GM13976 (cell line): ENCODE measurements at regions not wholly inside any gene's neighbourhood (a gene's known extent, or its start where the extent isn't known, plus 50 kb on each side); places are given as distances from the start of the nearest gene placed in this dataset.

Experiments used
- DNase-seq: peaks from one replicate; pipeline ENCODE4 v3.0.0; 2012; ENCODE audit warnings: low spot score
- CTCF ChIP-seq: IDR thresholded peaks from 2 replicates; pipeline ENCODE4 v1.5.1; 2012; ENCODE audit warnings: borderline replicate concordance, mild to moderate bottlenecking; ENCODE audit not compliant: insufficient read depth; ENCODE audit errors: extremely low read depth, missing control alignments, control extremely low read depth
- in situ Hi-C: fragments of 300-500 bp; cut with MboI; formaldehyde crosslinking; loops from one replicate; pipeline ENCODE4 v1.12.0; 2022; ENCODE audit warnings: low sequenced_read_pairs, mixed read lengths, inconsistent platforms; ENCODE audit not compliant: unreplicated experiment

GRCh38 chr6:109236115-109237076, 141.1 kb downstream of the CEP57L1 start:
- DNase-seq, result peak; percentile 36
- TF ChIP-seq CTCF, result peak; percentile 47
- in situ Hi-C loops, result no loop called here

- in situ Hi-C loops, result no loop called here
- DNase-seq, result no peak
- no peak for TF ChIP-seq CTCF
Observed at GRCh38 chr6:109235481-109236038, 140.3 kb downstream of the CEP57L1 start.

- in situ Hi-C loops, result no loop called here
- no peak for DNase-seq
- TF ChIP-seq CTCF, result no peak
Observed at GRCh38 chr6:109230453-109230852, 135.1 kb downstream of the CEP57L1 start.

GRCh38 chr6:109229536-109229935, 134.2 kb downstream of the CEP57L1 start:
- no peak for TF ChIP-seq CTCF
- in situ Hi-C loops, result no loop called here
- no peak for DNase-seq

GRCh38 chr6:109227646-109228045, 132.3 kb downstream of the CEP57L1 start:
- TF ChIP-seq CTCF, result no peak
- in situ Hi-C loops, result no loop called here
- DNase-seq, result no peak

- DNase-seq, result no peak
- in situ Hi-C loops, result no loop called here
- TF ChIP-seq CTCF, result no peak
Observed at GRCh38 chr6:109226353-109226752, 131.0 kb downstream of the CEP57L1 start.
